IPS-NIHi7 (cell line): ENCODE measurements at regions not wholly inside any gene's neighbourhood (a gene's known extent, or its start where the extent isn't known, plus 50 kb on each side); places are given as distances from the start of the nearest gene placed in this dataset.

ENCODE experiments used
- DNase-seq: peaks from one replicate; pipeline ENCODE4 v3.0.0; 2012; ENCODE audit warnings: mixed read lengths; ENCODE audit errors: extremely low spot score

- DNase-seq: no peak
Observed at GRCh38 chr14:87732562-87732961, 260.4 kb downstream of the GALC start.

GRCh38 chr14:87725318-87725717, 267.7 kb downstream of the GALC start:
- DNase-seq: no peak

- DNase-seq: peak; percentile 42
Observed at GRCh38 chr14:87712396-87713090, 280.4 kb downstream of the GALC start.

- DNase-seq: no peak
Observed at GRCh38 chr14:87705439-87705896, 287.5 kb downstream of the GALC start.

GRCh38 chr14:87698481-87698880, 294.5 kb downstream of the GALC start:
- no peak for DNase-seq

- DNase-seq: no peak
Observed at GRCh38 chr14:87696485-87696884, 296.5 kb downstream of the GALC start.

- DNase-seq: no peak
Observed at GRCh38 chr14:87691042-87691881, 301.7 kb downstream of the GALC start.

- DNase-seq: peak; percentile 47
Observed at GRCh38 chr14:87690076-87690613, 302.8 kb downstream of the GALC start.

- DNase-seq: no peak
Observed at GRCh38 chr14:87688524-87688923, 304.5 kb downstream of the GALC start.

- no peak for DNase-seq
Observed at GRCh38 chr14:87687420-87687819, 305.6 kb downstream of the GALC start.

GRCh38 chr14:87686746-87687145, 306.2 kb downstream of the GALC start:
- DNase-seq: no peak

- DNase-seq: no peak
Observed at GRCh38 chr14:87679866-87680265, 313.1 kb downstream of the GALC start.

GRCh38 chr14:87678624-87679023, 314.4 kb downstream of the GALC start:
- no peak for DNase-seq

- DNase-seq: no peak
Observed at GRCh38 chr14:87676814-87677437, 316.1 kb downstream of the GALC start.

GRCh38 chr14:87667659-87668058, 325.3 kb downstream of the GALC start:
- no peak for DNase-seq

- no peak for DNase-seq
Observed at GRCh38 chr14:87656315-87656714, 336.7 kb downstream of the GALC start.

GRCh38 chr14:87652278-87652677, 340.7 kb downstream of the GALC start:
- no peak for DNase-seq

- no peak for DNase-seq
Observed at GRCh38 chr14:87644689-87645088, 348.3 kb downstream of the GALC start.

- DNase-seq: no peak
Observed at GRCh38 chr14:87643005-87643404, 350.0 kb downstream of the GALC start.

- DNase-seq: no peak
Observed at GRCh38 chr14:87640553-87640952, 352.4 kb downstream of the GALC start.

- no peak for DNase-seq
Observed at GRCh38 chr14:87638196-87638595, 354.8 kb downstream of the GALC start.

- no peak for DNase-seq
Observed at GRCh38 chr14:87635442-87635841, 357.5 kb downstream of the GALC start.
